ENCODE measurements at regions not wholly inside any gene's neighbourhood (a gene's known extent, or its start where the extent isn't known, plus 50 kb on each side); places are given as distances from the start of the nearest gene placed in this dataset.

GRCh38 chr3:177467247-177467985 lies 270.1 kb upstream of the TBL1XR1 start:
- CTCF ChIA-PET, result no interaction called here

GRCh38 chr3:177468331-177468730 lies 271.0 kb upstream of the TBL1XR1 start:
- no peaks in the 10 kb centered on the region for H3K4me1 ChIP-seq (ENCODE audit: control insufficient read depth in 2 of 2, insufficient read depth in 2 of 2, low read length in 2 of 2)
- H3K79me2 ChIP-seq (ENCODE audit: control insufficient read depth, insufficient read depth, low read length), result no peaks in the 10 kb centered on the region
- H4K20me1 ChIP-seq (ENCODE audit: control insufficient read depth, insufficient read depth, low read length, poor library complexity, severe bottlenecking), result no peaks in the 10 kb centered on the region
- Mint-ChIP-seq H3K27ac (no peak overlapping the region), H3K4me3 (no peak overlapping the region), H3K9me3 (ENCODE audit: insufficient read depth) (no peaks in the 10 kb centered on the region), H3K4me1 (no peaks in the 10 kb centered on the region), H3K27me3 (no peaks in the 10 kb centered on the region)
- no peak for ATAC-seq (ENCODE audit: low read depth)
- intact Hi-C loops (cut with micrococcal nuclease), result no loop called here
- H2AFZ ChIP-seq (ENCODE audit: insufficient read depth, low read depth, low read length, poor library complexity, severe bottlenecking), result no peak overlapping the region
- no peaks in the 10 kb centered on the region for H3K9me3 ChIP-seq (ENCODE audit: control extremely low read depth in 1 of 3, control insufficient read depth in 2 of 3, insufficient read depth in 1 of 3, low read length in 2 of 3)
- H3K9ac ChIP-seq (ENCODE audit: low read length), result no peak overlapping the region
- H3K27ac ChIP-seq (ENCODE audit: low read length in 2 of 2), result no peak overlapping the region
- H3K4me3 ChIP-seq (ENCODE audit: control extremely low read depth in 1 of 5, extremely low read depth in 1 of 5, insufficient read depth in 1 of 5, low read depth in 2 of 5, low read length in 4 of 5), result no peak overlapping the region
- ChIA-PET CTCF (no interaction called here), POLR2A (no interaction called here)
- H3K4me2 ChIP-seq (replicated peaks; ENCODE audit: low read depth, low read length, poor library complexity, severe bottlenecking), result no peak overlapping the region
- no peaks in the 10 kb centered on the region for H3K27me3 ChIP-seq (replicated peaks in 1 of 4; ENCODE audit: control extremely low read depth in 1 of 4, control insufficient read depth in 3 of 4, insufficient read depth in 4 of 4, low read length in 3 of 4)
- no peaks in the 10 kb centered on the region for H3K36me3 ChIP-seq (replicated peaks in 1 of 2; ENCODE audit: control extremely low read depth in 1 of 2, control insufficient read depth in 1 of 2, extremely low read depth in 1 of 2, insufficient read depth in 2 of 2, low read length in 1 of 2)
- DNase-seq, result no peak
- no peak for TF ChIP-seq EZH2 (IDR thresholded peaks at IDR 0.05; ENCODE audit: borderline replicate concordance, insufficient read depth, low read depth, low read length, poor library complexity, severe bottlenecking)
- TF ChIP-seq, protein P1, sequence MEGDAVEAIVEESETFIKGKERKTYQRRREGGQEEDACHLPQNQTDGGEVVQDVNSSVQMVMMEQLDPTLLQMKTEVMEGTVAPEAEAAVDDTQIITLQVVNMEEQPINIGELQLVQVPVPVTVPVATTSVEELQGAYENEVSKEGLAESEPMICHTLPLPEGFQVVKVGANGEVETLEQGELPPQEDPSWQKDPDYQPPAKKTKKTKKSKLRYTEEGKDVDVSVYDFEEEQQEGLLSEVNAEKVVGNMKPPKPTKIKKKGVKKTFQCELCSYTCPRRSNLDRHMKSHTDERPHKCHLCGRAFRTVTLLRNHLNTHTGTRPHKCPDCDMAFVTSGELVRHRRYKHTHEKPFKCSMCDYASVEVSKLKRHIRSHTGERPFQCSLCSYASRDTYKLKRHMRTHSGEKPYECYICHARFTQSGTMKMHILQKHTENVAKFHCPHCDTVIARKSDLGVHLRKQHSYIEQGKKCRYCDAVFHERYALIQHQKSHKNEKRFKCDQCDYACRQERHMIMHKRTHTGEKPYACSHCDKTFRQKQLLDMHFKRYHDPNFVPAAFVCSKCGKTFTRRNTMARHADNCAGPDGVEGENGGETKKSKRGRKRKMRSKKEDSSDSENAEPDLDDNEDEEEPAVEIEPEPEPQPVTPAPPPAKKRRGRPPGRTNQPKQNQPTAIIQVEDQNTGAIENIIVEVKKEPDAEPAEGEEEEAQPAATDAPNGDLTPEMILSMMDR (IDR thresholded peaks at IDR 0.05), result no peak

More at GRCh38 chr3:177467247-177467985, 270.1 kb upstream of the TBL1XR1 start:
- no peak for DNase-seq
- H2AFZ ChIP-seq (ENCODE audit: insufficient read depth, low read depth, low read length, poor library complexity, severe bottlenecking), result no peak overlapping the region
- no peak overlapping the region for H3K27ac ChIP-seq (ENCODE audit: low read length in 2 of 2)
- no peaks in the 10 kb centered on the region for H3K4me1 Mint-ChIP-seq
- no peaks in the 10 kb centered on the region for H3K36me3 ChIP-seq (replicated peaks in 1 of 2; ENCODE audit: control extremely low read depth in 1 of 2, control insufficient read depth in 1 of 2, extremely low read depth in 1 of 2, insufficient read depth in 2 of 2, low read length in 1 of 2)
- H3K4me2 ChIP-seq (replicated peaks; ENCODE audit: low read depth, low read length, poor library complexity, severe bottlenecking), result no peak overlapping the region
- intact Hi-C loops (cut with micrococcal nuclease), result no loop called here
- 100% methylated on average over 1 of the region's 5 CpGs for WGBS (ENCODE audit: insufficient coverage)
- no peaks in the 10 kb centered on the region for H3K9me3 Mint-ChIP-seq (ENCODE audit: insufficient read depth)
- no peak overlapping the region for H3K27ac Mint-ChIP-seq
- H3K9ac ChIP-seq (ENCODE audit: low read length), result no peak overlapping the region
- H3K4me3 Mint-ChIP-seq, result no peak overlapping the region
- no peak for ATAC-seq (ENCODE audit: low read depth)
- no peaks in the 10 kb centered on the region for H3K27me3 Mint-ChIP-seq
- H3K4me3 ChIP-seq (ENCODE audit: control extremely low read depth in 1 of 5, extremely low read depth in 1 of 5, insufficient read depth in 1 of 5, low read depth in 2 of 5, low read length in 4 of 5), result no peak overlapping the region
- POLR2A ChIA-PET, result no interaction called here
- H3K4me1 ChIP-seq (ENCODE audit: control insufficient read depth in 2 of 2, insufficient read depth in 2 of 2, low read length in 2 of 2), result no peaks in the 10 kb centered on the region
- no peaks in the 10 kb centered on the region for H3K79me2 ChIP-seq (ENCODE audit: control insufficient read depth, insufficient read depth, low read length)
- no peaks in the 10 kb centered on the region for H3K27me3 ChIP-seq (replicated peaks in 1 of 4; ENCODE audit: control extremely low read depth in 1 of 4, control insufficient read depth in 3 of 4, insufficient read depth in 4 of 4, low read length in 3 of 4)
- TF ChIP-seq EZH2 (IDR thresholded peaks at IDR 0.05; ENCODE audit: borderline replicate concordance, insufficient read depth, low read depth, low read length, poor library complexity, severe bottlenecking), result no peak
- TF ChIP-seq, protein P1 (IDR thresholded peaks at IDR 0.05), result no peak
- H4K20me1 ChIP-seq (ENCODE audit: control insufficient read depth, insufficient read depth, low read length, poor library complexity, severe bottlenecking), result no peaks in the 10 kb centered on the region
- no peaks in the 10 kb centered on the region for H3K9me3 ChIP-seq (ENCODE audit: control extremely low read depth in 1 of 3, control insufficient read depth in 2 of 3, insufficient read depth in 1 of 3, low read length in 2 of 3)
